Ovary (tissue), 3 donors: ENCODE measurements at regions not wholly inside any gene's neighbourhood (a gene's known extent, or its start where the extent isn't known, plus 50 kb on each side); places are given as distances from the start of the nearest gene placed in this dataset.

Experiments
- EP300 ChIP-seq: sonication (generic); formaldehyde crosslinking; IDR thresholded peaks from one replicate; pipeline ENCODE4 v1.6.1; 2017; ENCODE audit warnings: antibody characterized with exemption
- POLR2A ChIP-seq: fragments of 450-650 bp; IDR thresholded peaks from one replicate; pipeline ENCODE4 v1.6.1; 2017; ENCODE audit warnings: antibody characterized with exemption, mild to moderate bottlenecking, moderate library complexity
- TF ChIP-seq, protein P1 (sequence below), 3 donors: fragments of 450-650 bp in 2 of 3; fragments of 200-600 bp in 1 of 3; IDR thresholded peaks; one replicate each; pipeline versions ENCODE4 v1.5.1 to v1.8.0; 2016 to 2022; ENCODE audit warnings: antibody characterized with exemption in 3 of 3, mild to moderate bottlenecking in 1 of 3
- donor health status: DM: no; HTN: no; CAD: no.

DNA sequence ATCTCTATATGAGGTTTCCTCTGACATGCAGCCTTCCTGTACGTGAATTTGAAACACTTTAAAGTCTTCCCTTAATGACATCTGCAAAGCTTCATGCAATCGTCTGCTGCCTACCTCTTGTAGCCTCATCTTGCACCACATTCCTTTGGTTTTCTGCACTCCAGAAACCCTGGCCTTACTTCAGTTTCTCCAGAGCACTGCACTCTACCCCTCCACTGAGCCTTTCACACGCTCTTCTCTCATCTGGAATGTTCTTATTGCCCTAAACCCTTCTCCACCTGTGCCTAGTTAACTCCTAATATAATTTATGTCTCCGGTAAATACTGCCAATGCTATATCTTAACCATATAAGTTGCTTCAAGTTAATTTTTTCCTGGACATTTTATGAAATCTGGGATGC lies 168.8 kb upstream of the SLC27A6 start:
- TF ChIP-seq, protein P1, sequence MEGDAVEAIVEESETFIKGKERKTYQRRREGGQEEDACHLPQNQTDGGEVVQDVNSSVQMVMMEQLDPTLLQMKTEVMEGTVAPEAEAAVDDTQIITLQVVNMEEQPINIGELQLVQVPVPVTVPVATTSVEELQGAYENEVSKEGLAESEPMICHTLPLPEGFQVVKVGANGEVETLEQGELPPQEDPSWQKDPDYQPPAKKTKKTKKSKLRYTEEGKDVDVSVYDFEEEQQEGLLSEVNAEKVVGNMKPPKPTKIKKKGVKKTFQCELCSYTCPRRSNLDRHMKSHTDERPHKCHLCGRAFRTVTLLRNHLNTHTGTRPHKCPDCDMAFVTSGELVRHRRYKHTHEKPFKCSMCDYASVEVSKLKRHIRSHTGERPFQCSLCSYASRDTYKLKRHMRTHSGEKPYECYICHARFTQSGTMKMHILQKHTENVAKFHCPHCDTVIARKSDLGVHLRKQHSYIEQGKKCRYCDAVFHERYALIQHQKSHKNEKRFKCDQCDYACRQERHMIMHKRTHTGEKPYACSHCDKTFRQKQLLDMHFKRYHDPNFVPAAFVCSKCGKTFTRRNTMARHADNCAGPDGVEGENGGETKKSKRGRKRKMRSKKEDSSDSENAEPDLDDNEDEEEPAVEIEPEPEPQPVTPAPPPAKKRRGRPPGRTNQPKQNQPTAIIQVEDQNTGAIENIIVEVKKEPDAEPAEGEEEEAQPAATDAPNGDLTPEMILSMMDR (IDR thresholded peaks at IDR 0.05): no peak
- TF ChIP-seq POLR2A: no peak
- no peak for TF ChIP-seq EP300
